GM12873 (cell line): ENCODE measurements at regions not wholly inside any gene's neighbourhood (a gene's known extent, or its start where the extent isn't known, plus 50 kb on each side); places are given as distances from the start of the nearest gene placed in this dataset.

ENCODE experiments used
- TF ChIP-seq, protein P1 (sequence below): IDR thresholded peaks from 2 replicates; pipeline ENCODE4 v1.5.1; 2012; ENCODE audit warnings: low read depth, mild to moderate bottlenecking, moderate library complexity, low read length, control low read depth; ENCODE audit not compliant: insufficient read depth; ENCODE audit errors: missing control alignments

GRCh38 chr3:180409170-180409569 lies 192.8 kb upstream of the TTC14 start:
- TF ChIP-seq, protein P1, sequence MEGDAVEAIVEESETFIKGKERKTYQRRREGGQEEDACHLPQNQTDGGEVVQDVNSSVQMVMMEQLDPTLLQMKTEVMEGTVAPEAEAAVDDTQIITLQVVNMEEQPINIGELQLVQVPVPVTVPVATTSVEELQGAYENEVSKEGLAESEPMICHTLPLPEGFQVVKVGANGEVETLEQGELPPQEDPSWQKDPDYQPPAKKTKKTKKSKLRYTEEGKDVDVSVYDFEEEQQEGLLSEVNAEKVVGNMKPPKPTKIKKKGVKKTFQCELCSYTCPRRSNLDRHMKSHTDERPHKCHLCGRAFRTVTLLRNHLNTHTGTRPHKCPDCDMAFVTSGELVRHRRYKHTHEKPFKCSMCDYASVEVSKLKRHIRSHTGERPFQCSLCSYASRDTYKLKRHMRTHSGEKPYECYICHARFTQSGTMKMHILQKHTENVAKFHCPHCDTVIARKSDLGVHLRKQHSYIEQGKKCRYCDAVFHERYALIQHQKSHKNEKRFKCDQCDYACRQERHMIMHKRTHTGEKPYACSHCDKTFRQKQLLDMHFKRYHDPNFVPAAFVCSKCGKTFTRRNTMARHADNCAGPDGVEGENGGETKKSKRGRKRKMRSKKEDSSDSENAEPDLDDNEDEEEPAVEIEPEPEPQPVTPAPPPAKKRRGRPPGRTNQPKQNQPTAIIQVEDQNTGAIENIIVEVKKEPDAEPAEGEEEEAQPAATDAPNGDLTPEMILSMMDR, result no peak

DNA sequence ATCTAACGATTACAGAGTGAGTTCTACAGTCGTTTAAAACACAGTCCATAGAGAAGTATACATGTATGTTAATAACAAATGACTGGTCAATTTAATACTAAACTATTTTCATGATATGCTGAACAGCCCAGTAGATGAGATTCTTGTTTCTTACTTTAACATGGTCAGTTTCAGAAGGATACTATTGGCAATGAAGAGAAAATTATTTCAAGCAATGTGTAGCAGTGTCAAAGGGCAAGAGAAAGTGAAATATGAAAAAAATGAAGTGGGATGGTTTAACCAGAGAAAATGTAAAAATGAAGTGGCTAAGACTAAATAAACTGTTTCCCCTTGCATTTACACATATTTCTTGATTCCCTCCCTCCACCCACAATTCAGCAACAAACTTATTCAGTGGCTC lies 192.1 kb upstream of the TTC14 start:
- TF ChIP-seq, protein P1, result no peak

- TF ChIP-seq, protein P1, result no peak
These were observed 187.8 kb upstream of the TTC14 start for GRCh38 chr3:180414157-180414556.

GRCh38 chr3:180416111-180416594 lies 185.8 kb upstream of the TTC14 start:
- TF ChIP-seq, protein P1, result no peak

- TF ChIP-seq, protein P1, result no peak
These were observed 184.7 kb upstream of the TTC14 start for GRCh38 chr3:180417241-180417640.

DNA sequence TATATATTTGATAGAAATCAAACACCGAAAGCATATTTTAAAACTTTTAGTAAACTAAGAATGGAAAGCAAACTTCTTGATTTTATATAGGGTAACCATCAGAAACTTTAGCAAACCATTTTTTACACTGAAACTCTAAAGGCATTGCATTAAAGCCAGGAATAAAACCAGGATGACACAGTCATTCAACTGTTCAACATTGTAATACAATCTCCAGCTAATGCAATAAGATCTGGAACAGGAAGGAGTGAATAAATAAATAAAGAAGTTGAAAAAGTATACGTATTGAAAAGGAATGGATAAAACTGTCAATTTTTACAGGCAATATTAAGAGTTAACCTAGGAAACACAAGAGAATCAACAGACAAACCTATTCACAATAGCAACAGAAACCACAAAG lies 181.9 kb upstream of the TTC14 start:
- TF ChIP-seq, protein P1, result no peak

DNA sequence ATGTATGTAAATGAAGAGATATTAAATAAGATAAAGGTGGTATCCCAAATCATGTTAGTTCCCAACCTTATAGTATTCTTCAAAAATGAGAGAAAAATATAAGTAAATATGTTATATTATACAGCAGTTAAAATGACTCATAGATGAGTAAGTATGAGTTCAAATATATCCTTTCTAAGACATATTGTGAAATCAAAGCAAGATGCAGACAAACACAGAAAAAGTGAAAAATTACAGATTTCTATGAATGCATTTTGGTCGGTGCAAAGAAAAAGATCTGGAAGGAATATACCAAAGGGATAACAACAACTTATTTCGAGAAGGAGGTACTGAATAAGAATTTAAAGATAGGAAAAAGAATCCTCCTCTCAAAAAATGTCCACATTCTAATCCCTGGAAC lies 181.2 kb upstream of the TTC14 start:
- TF ChIP-seq, protein P1, result no peak

GRCh38 chr3:180421221-180421620 lies 180.7 kb upstream of the TTC14 start:
- TF ChIP-seq, protein P1, result no peak
